HUDEP-2 (cell line): ENCODE measurements at regions not wholly inside any gene's neighbourhood (a gene's known extent, or its start where the extent isn't known, plus 50 kb on each side); places are given as distances from the start of the nearest gene placed in this dataset.
"Not testable (repeated sequence)": the region's sequence is repeated elsewhere in the genome, so short reads cannot be mapped to it uniquely, and the experiment has no call there.

Experiments used
- DNase-seq, 76 experiments: peaks; one replicate each; lab custom pipeline; 2025; ENCODE audit not compliant: unreplicated experiment in 76 of 76; lab: John Stamatoyannopoulos, UW

DNA sequence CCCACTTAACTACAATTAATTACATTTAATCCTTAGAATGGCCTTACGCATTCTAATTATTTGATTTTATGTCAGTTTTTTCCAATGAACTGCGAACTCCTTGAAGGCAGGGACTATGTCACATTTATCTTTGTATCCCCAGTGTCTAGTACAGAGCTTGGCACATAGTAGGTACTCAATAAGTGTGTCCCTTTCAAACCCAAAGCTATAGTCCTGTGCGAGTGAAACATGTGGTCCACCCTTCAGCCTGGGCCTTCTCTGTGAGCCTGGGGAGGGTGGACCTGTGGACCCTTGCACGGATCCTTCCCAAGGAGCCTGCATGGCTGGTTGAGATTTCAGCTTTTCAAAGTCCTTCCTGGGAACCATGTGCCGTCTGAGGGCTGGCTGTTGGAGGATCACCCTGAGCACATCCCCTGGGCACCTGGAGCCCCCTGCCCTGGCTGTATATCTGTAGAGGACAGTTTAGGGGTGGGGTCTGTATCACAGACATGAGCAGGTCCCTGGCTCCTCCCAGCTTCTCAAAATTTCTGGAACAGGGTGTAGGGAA is 103.1 kb downstream of the IER5 start:
- DNase-seq = no peak

DNA sequence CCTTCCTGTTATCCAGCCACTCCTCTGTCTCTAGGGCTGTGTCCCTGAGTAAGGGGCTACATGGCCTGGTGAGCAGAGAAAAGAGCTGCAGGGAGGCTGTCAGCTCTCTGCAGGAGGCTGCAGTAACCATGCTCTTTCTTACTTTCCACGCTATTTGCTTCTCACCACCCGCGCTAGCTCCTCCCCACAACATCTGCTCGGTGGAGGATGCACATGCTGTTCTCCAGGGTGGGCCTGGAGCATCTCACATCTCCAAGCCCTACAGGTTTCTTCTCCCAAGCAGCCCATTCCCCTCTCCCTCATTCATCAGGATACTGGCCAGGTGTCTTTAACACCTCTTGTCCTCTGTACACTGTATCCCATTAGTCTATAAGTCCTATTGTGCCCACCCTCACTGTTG is 103.8 kb downstream of the IER5 start:
- DNase-seq = no peak

DNA sequence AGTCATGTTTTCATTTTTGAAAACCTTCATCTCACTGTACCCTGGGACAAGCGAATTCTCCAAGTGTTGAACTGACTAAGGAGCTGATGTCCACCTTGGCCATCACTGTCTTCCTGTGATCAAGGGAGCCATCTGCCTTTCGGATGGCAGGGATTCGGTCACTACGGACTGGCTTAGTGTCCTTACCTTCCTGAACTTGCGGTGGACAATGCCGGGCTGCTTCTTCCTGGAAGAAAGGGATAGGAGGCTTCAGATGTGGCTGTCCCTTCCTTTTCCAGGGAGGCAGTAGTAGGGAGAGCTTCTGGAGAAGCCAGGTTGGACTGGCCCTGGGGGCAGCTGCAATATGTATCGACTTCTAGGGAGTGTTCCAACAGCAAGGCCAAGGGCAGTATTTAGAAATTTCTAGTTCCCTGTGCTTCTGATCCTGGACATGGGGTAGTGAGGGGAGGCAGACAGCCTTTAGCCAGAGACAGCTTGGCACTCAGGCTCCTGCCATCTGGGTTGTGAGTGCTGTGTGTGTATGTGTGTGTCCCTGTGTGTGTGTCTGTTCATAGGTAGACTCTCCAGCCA is 114.6 kb downstream of the IER5 start:
- DNase-seq = no peak

DNA sequence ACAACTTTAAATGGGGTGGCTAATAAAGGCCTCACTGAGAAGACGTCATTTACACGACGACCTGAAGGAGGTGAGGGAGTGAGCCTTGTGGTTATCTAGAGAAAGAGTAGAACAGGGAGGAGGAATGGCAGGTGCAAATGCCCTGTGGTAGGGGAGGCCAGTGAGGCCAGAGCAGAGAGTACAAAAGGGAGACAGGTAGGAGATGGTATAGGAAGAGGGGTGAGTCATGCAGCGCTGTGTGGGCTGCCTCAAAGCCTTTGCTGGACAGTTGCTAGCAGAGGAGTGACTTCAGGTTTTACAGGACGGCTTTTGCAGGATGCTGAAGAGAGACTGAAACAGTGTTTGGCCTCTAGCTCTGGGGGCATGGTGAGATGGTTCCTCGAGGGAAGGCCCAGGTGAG is 116.0 kb downstream of the IER5 start:
- no peak for DNase-seq

DNA sequence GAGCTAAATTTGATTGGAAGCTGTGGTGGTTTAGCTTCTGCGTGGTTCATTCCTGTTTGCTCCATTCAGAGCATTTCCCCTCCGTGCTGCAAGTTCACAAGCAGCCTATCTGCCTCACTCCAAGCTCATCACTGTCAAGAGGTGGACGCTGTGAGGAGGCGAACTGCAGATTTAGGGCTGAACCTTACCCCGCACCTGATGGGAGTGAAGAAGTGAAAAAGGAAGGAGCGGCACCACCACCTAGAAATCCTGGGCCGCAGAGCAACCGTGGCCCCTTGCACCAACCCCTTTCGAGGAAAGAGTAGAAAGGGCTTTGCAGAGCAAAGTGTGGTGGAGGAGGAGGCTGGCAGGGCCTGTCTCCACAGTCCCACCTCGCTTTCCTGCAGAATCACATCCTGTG is 117.4 kb downstream of the IER5 start:
- DNase-seq = no peak

DNA sequence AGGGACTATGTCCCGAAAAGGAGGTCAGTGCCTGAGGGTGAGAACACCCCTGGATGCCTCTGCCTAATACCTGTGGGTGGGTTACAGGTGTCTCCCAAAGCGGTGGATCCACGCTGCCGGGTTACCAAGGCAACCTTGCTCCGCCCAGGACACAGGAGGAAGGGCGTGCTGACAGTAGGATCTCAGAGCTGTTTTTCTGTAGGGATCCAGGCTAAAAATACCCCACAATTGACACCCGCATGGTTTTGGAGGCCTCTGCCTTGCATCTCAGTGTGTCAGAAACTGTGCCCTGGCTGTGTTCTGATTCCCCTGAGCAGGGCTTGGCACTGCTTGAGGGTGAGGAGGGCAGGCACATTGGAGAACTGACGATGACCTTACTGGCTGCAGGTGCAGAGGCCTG is 118.0 kb downstream of the IER5 start:
- DNase-seq = no peak

DNA sequence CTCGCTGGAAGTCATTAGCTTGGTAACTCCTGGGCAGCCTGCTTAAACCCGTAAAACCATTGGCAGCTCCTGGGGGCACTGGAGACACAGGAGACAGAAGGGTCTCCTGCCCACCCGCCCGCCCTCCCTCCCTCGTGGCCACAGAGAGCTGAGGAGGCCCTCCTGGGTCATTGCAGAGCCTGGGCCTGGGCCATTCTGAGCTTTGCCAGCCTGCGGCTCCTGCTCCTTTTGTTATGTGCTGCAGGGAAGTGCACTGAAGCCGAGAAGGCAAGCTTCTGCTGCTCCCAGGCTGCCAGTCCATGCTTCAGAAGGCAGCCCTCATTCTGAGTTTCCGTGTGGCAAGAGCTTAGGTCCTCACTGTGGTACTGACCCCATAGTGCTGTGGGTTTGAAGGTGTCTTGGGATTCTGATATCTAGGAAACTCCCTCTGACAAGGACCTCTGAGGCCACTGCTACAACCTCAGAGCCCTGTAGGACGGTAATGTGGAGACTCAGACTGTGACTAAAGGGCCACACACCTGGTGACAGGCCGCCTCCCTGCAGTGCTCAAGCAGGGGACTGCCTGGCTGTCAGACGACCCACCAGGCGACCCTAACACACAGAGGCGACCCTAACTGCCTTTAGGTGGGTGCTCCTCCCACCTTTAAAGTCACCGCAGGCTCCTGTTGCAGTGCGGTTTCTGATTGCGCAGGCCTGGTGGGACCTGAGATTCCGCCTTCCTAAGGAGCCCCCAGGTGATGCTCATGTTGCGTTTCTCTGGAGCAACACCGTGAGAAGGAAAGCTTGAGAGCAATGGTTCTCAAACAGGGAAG is 118.7 kb downstream of the IER5 start:
- no peak for DNase-seq

DNA sequence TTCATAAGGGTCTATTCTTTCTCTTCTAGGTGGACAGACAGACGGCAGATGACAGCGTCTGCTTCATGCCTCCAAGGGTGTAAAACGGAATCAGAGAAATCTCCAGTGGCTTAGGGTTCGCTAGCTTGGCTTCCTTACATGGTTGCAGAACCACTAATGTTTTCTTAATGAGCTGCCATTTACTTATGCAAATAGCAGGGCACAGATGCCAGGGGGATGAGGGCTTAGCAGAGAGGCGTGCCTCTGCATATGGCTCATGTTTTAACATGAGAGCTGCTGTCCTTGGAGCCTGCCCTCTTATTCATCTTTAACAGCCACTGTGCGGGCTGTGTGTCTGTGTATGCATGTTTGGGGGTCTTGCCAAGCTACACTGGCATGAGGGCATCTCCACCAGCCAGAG is 119.6 kb downstream of the IER5 start:
- no peak for DNase-seq

DNA sequence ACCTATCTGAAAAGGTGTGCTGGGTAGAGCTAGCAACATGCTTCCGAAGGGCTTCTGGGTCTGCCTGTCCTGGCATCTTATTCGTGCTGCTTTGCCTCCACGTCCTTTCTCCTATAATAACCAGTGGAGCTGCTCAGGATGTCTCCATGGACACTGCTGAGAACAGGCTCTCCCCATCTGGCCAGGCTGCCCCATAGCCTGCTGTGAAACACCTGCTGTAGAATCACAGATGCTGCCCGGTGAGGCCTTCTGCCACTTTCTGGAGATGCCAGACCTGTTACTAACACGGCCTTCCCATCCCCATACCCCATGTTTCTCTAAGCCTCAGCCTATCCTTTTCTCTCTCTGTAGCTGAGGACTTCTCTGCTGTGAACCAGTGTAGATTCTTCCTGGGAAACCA is 120.5 kb downstream of the IER5 start:
- no peak for DNase-seq

DNA sequence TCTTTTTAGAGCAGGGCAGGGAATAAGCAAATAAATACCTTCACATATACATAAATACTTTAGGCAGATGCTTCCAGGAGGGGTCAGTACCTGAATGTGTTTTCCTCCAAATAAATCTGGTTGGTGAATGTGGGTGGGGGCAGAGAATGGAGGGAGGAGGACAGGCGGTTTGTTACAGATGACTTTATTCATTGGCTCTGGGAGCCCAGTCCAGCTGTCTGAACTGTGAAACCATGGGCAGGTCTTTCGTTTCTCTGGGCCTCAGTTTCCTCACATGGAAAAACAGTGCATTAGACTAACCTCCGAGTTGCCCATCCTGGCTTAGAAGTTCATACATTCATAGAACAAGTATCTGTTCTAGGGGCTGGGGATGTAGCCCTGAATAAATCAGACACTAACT is 124.6 kb downstream of the IER5 start:
- DNase-seq = no peak

DNA sequence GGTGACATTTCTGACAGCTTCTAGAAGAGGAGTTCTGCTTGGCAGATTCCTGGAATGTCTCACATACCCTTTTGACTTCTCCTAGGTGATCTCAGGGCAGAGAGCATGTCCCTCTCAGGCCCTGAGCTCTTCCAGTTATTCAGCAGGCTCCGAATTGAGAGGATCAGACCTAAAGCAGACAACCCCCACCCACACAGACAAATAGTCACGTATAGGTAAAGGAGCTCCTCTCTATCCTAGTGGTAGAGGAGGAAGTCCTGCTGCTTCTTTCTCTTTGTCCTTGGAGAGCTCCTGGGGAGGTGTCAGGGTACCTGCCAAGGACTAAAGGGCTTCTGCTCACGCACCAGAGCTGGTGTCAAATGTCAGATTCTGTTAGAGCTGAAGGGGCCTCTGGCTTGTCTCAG is 128.1 kb downstream of the IER5 start:
- DNase-seq = no peak

DNA sequence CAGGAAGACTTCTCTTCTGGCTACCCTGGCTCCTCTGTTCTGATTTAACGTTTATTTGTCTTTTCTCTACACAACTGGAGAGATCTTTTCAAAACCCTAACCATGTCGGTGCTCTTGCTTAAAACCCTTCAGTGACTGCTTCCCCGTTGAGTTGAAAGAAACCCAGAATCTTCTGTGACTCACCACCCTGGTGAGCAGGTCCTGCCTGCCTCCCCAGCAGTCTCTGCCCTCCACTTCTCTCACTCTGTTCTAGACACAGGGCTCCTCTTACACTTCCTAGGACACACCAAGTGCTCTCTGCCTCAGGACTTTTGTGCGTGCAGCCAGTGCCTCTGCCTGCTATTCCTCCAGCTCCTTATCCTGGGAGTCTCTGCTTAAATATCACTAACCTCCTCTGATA is 131.4 kb downstream of the IER5 start:
- DNase-seq = no peak

DNA sequence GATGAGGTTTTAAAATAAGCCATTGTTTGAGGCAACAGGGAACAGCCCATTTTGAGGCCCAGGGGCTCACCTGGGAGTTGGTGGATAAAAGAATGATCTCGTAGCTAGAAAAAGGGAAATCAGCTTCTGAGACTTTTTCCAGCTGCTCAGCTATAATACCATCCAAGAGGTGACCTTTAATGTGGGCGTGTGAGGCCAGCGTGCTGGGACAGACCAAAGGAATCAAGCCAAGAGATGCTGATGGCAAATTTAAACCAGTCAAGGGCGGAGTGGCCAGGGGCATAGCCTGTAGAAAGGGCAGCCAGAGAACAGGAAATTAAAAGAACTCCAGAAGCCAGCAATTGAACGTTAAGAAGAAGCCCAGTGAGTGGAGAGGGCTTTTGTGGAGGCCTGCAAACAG is 132.6 kb downstream of the IER5 start:
- DNase-seq = no peak

DNA sequence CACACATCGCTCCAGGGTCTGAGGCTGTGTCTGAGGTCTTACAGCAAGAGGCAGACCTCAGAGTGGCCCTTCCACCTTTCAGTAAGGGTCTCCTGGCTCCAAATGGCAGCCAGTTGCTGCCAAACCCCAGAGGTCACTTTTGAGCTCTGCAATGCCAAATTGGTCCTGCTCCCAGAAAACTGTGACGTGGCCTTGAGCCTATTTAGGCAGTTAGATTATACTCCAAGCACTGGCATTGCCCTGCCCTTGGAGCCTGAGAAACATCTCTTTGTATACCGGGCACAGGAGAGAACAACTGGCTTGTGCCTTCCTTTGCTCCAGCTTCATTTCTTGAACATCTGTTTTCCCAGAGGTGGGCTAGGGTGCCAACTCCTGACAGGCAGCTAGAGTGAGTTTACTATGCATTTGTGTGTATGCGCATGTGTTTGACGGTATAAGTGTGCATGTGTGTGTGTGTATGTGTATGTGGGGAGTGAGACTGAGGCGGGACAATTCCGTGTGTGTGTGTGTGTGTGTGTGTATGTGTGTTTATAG is 134.5 kb downstream of the IER5 start:
- no peak for DNase-seq

DNA sequence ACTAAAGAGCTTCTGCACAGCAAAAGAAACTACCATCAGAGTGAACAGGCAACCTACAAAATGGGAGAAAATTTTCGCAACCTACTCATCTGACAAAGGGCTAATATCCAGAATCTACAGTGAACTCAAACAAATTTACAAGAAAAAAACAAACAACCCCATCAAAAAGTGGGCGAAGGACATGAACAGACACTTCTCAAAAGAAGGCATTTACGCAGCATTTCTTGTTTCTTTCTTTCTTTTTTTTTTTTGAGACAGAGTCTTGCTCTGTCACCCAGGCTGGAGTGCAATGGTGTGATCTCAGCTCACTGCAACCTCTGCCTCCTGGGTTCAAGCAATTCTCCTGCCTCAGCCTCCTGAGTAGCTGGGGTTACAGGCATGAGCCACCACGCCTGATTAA is 138.2 kb downstream of the IER5 start:
- DNase-seq = not testable (repeated sequence)

DNA sequence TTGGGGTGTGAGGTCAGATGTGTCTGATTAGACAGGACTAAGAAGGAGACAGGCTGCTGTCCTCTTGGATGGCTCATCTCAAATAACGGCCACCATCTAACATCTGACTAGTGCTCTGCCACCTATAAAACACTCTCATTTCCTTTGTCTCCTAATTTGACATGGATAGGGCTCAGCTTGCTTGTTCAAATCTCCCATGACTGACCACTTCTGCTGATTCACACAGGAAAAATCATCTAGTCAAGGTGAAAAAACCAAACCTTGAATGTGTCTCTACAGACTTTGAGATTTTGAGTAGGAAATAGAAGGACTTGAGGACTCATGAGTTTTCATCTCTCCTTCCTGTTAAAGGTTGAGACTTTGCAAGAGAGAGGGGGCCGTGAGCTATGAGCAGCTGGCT is 150.6 kb downstream of the IER5 start:
- DNase-seq = no peak

DNA sequence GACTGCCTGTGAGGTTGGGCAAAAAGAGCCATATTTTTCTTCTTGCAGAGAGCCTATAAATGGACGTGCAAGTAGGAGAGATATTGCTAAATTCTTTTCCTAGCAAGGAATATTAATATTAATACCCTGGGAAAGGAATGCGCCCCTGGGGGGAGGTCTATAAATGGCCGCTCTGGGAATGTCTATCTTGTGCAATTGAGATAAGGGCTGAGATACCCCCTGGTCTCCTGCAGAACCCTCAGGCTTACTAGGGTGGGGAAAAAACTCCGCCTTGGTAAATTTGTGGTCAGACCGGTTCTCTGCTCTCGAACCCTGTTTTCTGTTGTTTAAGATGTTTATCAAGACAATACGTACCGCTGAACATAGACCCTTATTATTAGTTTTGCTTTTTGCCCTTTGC is 157.8 kb downstream of the IER5 start:
- not testable (repeated sequence) for DNase-seq

DNA sequence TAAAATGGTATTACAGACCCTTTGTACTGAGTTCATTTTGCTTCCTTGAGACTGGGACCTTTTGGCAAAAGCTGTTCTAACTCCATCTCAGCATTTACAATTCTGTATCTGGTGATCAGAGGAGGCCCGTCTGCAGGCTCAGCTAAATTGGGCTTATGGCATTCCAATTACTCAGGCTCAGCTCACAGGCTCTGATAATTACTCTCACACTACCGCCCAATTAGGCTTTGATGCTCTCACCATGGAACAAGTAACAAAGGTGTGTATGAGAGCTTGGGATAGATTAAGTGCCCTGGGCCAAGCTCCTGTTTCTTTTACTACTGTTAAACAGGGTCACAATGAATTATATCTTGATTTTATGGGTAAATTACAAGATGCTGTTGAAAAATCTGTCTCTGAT is 159.9 kb downstream of the IER5 start:
- DNase-seq = not testable (repeated sequence)

DNA sequence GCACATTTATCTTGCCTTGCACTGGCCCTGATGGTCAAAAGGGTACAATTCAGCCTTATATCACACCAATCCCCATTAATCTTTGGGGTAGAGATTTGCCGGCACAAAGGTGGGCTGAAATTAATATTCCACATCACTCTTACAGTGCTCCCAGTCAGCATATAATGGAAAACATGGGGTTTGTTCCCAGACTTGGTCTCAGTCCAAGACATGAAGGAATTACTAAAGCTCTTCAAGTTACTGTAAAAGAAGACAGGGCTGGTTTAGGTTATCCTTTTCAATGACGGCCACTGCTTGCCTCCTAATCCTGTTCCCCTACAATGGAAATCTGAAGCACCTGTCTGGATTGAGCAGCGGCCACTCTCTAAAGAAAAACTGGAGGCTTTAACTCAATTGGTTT is 160.7 kb downstream of the IER5 start:
- DNase-seq = no peak

DNA sequence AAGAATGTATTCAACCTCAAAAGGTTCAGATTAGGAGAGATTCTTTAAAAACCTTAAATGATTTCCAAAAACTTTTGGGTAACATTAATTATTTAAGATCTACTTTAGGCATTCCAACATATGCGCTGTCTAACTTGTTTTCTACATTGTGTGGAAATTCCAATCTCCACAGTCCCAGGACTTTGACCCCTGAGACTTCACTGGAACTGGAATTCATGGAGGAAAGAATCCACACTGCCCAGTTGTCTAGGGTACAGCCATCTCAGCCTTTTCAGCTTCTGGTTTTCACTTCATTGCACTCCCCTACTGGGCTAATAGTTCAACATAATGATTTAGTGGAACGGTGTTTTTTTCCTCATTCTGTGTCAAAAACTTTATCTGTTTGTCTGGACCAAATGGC is 161.5 kb downstream of the IER5 start:
- DNase-seq = no peak

DNA sequence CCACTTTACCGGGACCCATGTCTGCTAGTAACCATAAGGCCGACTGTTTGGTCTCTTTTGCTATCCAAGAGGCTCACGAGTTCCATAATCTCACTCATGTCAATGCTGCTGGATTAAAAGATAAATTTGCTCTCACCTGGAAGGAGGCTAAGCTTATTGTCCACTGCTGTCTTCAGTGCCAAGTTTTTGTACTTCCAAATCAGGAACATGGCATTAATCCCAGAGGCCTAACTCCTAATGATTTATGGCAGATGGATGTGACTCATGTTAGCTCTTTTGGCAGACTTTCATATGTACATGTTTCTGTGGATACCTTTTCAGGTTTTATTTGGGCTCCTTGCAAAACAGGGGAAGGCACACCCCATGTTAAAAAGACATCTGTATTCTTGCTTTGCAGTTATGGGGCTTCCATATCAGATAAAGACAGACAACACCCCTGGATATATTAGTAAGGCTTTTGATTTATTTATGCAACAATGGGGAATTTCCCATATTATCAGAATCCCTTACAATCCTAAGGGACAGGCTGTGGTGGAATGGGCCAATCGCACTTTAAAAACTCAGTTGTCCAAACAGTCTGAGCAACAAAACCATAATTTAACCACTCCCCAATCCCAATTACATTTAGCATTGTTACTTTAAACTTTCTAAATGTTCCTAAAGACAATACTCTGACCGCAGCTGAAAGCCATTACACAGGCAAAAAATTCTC is 162.7 kb downstream of the IER5 start:
- no peak for DNase-seq

DNA sequence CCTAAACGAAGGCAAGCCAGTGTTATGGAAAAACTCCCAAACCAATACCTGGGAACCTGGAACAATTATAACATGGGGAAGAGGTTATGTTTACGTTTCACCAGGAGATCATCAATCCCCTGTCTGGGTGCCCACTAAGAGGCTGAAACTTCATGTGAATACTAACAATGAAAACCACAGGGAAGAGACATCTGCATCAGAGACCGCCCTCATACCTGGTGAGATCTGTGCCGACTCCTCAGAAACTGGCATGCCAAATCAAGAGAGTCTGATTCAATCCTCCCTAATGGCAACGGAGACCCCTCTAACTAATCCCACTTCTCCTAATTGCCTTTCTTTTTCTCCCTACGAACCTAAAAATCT is 163.2 kb downstream of the IER5 start:
- no peak for DNase-seq
